ENCODE measurements at regions not wholly inside any gene's neighbourhood (a gene's known extent, or its start where the extent isn't known, plus 50 kb on each side); places are given as distances from the start of the nearest gene placed in this dataset.

GRCh38 chr6:62446647-62447316 is 160.8 kb upstream of the KHDRBS2 start:
- no peak for TF ChIP-seq CTCF (conservative IDR thresholded peaks at IDR 0.05)
- TF ChIP-seq EZH2 (IDR thresholded peaks at IDR 0.05; ENCODE audit: low read depth) = no peak
